Ascending aorta (tissue), 2 donors: ENCODE measurements at regions not wholly inside any gene's neighbourhood (a gene's known extent, or its start where the extent isn't known, plus 50 kb on each side); places are given as distances from the start of the nearest gene placed in this dataset.

Experiments used
- DNase-seq, 2 donors: peaks; one replicate each; pipeline ENCODE4 v3.0.0-alpha.2; 2019; ENCODE audit warnings: low spot score in 2 of 2
- H3K27ac ChIP-seq, 2 donors: fragments of 200-600 bp; sonication (generic); one replicate each; pipeline ENCODE4 v1.5.1; 2016 to 2017; ENCODE audit warnings: mild to moderate bottlenecking in 1 of 2
- H3K27me3 ChIP-seq: fragments of 200-600 bp; sonication (generic); one replicate; pipeline ENCODE4 v1.5.1; 2017
- H3K36me3 ChIP-seq, 2 donors: fragments of 200-600 bp; sonication (generic); one replicate each; pipeline ENCODE4 v1.5.1; 2016
- H3K4me1 ChIP-seq, 2 donors: fragments of 200-600 bp; sonication (generic); one replicate each; pipeline ENCODE4 v1.5.1; 2016 to 2017; ENCODE audit warnings: mild to moderate bottlenecking in 1 of 2
- H3K4me3 ChIP-seq, 2 donors: fragments of 200-600 bp; sonication (generic); one replicate each; pipeline ENCODE4 v1.5.1; 2016 to 2017; ENCODE audit warnings: mild to moderate bottlenecking in 1 of 2
- H3K9me3 ChIP-seq, 2 donors: fragments of 200-600 bp; sonication (generic); one replicate each; pipeline ENCODE4 v1.5.1; 2016
- intact Hi-C: fragments of 100-400 bp; cut with DNase I; formaldehyde crosslinking; loops from one replicate; pipeline ENCODE4 v1.15.1; 2023
- TF ChIP-seq, protein P1 (sequence below), 3 experiments: fragments of 200-600 bp in 2 of 3; fragments of 450-650 bp in 1 of 3; sonication (generic) in 2 of 3; IDR thresholded peaks; one replicate each; pipeline ENCODE4 v1.5.1; 2016 to 2019; ENCODE audit warnings: antibody characterized with exemption in 3 of 3, mild to moderate bottlenecking in 1 of 3, moderate library complexity in 1 of 3

GRCh38 chr3:191074511-191074910 lies 124.5 kb upstream of the OSTN start:
- DNase-seq: no peak
- intact Hi-C loops: no loop called here
- H3K27me3 ChIP-seq: no peaks in the 10 kb centered on the region
- H3K36me3 ChIP-seq: no peaks in the 10 kb centered on the region
- TF ChIP-seq, protein P1, sequence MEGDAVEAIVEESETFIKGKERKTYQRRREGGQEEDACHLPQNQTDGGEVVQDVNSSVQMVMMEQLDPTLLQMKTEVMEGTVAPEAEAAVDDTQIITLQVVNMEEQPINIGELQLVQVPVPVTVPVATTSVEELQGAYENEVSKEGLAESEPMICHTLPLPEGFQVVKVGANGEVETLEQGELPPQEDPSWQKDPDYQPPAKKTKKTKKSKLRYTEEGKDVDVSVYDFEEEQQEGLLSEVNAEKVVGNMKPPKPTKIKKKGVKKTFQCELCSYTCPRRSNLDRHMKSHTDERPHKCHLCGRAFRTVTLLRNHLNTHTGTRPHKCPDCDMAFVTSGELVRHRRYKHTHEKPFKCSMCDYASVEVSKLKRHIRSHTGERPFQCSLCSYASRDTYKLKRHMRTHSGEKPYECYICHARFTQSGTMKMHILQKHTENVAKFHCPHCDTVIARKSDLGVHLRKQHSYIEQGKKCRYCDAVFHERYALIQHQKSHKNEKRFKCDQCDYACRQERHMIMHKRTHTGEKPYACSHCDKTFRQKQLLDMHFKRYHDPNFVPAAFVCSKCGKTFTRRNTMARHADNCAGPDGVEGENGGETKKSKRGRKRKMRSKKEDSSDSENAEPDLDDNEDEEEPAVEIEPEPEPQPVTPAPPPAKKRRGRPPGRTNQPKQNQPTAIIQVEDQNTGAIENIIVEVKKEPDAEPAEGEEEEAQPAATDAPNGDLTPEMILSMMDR (IDR thresholded peaks at IDR 0.05): no peak
- no peaks in the 10 kb centered on the region for H3K9me3 ChIP-seq
- H3K27ac ChIP-seq: no peak overlapping the region
- no peak overlapping the region for H3K4me3 ChIP-seq
- H3K4me1 ChIP-seq: no peaks in the 10 kb centered on the region

DNA sequence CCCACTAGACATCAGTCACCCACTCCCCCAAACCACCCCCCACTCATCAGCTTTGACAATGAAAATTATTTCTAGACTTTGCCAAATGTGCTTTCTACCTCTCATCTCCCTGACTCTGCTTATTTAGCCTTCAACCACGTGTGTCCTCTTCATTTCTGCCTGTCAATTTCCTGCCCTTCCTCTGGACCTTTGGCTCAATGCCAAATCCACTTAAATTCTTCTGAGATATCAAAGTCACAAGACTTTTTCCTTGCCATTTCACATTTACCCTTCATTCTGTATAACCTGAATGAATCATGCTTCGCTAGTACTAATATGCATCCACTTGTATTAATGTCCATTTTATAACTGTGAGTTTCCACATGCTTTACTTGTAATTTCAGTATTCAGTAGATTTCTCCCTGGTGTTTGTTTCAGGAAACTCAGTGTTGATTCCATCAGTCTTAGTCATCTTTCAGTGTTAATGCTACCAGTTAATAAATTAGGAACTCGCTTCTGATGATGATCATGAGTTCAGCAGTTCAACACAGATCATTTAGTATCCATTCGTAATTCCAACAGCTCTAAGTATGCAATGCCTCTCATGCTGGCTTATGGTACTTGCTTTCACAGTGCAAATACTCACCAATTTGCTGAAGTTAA lies 128.2 kb upstream of the OSTN start:
- Histone ChIP-seq H3K4me1 (no peaks in the 10 kb centered on the region), H3K9me3 (no peaks in the 10 kb centered on the region), H3K4me3 (no peak overlapping the region), H3K27ac (no peak overlapping the region), H3K27me3 (no peaks in the 10 kb centered on the region), H3K36me3 (no peaks in the 10 kb centered on the region)
- intact Hi-C loops: no loop called here
- no peak for DNase-seq
- TF ChIP-seq, protein P1 (IDR thresholded peaks at IDR 0.05): no peak

DNA sequence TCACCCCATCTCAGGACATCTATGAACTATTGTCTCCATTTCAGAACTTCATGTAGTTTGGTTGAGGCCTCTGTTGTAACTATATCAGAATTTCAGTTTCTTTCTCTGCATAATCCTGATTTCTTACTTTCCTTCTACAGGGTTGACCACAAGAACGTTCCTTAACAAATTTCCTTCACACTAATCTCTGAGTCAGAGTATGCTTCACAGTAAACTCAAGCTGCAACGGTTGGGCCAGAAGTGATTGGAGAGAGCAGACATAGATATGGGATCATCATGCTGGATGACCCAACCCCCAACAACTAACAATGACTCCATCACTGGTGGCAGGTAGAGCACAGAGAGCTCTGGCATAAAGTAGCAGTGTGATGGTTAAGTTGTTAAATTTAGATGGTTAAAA lies 128.8 kb upstream of the OSTN start:
- Histone ChIP-seq H3K9me3 (no peaks in the 10 kb centered on the region), H3K4me1 (no peaks in the 10 kb centered on the region), H3K27me3 (no peaks in the 10 kb centered on the region), H3K4me3 (no peak overlapping the region), H3K36me3 (no peaks in the 10 kb centered on the region), H3K27ac (no peak overlapping the region)
- TF ChIP-seq, protein P1 (IDR thresholded peaks at IDR 0.05): no peak
- intact Hi-C loops: no loop called here
- DNase-seq: no peak

DNA sequence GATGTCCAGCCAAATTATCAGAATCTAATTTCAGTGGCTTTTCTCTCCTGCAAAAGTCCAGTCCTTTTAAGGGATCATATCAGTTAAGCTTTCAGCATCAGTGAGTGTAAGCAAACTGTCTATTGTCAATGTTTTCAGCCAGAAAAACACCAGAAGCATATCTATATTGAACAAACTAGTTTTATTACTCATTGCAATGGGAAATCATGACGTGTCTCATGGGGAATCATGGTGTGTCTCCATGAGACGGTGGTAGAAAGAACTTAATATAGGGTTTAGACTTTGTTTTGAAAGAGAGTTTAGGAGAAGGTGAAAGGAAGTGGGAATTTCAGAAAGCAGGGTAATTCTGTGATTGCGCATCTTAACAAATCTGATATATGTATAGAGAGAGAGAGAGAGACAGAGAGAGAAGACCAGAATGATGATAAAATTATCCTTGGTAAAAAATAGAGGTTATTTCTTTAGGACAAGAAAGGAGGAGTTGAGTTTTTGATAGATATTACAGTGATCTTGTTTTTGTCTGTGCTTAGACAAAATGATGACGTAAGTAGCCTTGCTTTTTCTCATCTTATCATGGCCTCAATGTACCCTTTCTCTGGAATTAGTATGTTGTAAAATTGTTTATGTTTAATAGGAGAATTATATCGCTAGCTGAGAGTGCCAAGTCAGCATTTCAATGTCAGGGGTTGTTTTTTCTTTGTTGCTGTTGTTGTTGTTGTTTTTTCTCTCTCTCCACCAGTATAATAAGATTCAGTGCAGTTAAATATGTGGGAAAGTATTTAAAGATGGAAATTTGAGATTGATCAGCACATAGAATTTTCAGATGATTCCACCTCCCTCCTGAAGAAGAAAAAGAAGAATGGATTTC lies 129.9 kb upstream of the OSTN start:
- Histone ChIP-seq H3K9me3 (no peaks in the 10 kb centered on the region), H3K4me3 (no peak overlapping the region), H3K4me1 (no peaks in the 10 kb centered on the region), H3K27me3 (no peaks in the 10 kb centered on the region), H3K36me3 (no peaks in the 10 kb centered on the region), H3K27ac (no peak overlapping the region)
- DNase-seq: no peak
- TF ChIP-seq, protein P1 (IDR thresholded peaks at IDR 0.05): no peak
- intact Hi-C loops: no loop called here

DNA sequence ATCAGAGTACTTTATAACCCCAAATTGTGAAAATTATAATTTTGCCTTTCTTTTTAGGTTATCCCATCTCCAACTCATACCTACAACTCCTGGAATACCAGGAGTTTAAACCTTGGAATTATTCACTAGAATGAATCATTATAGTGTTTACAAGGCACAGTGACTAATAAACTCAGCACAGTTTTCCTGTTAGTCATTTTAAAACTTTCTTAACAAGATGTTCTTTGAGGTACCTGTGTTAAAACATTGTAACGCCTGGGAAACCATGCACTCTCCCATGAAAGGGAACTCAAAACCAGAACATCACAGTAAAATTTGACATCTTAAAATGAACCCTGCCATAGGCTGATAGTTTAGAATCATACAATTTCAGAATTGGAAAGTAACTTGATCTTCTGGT lies 132.4 kb upstream of the OSTN start:
- Histone ChIP-seq H3K27ac (no peak overlapping the region), H3K4me1 (no peaks in the 10 kb centered on the region), H3K4me3 (no peak overlapping the region), H3K9me3 (no peaks in the 10 kb centered on the region), H3K27me3 (no peaks in the 10 kb centered on the region), H3K36me3 (no peaks in the 10 kb centered on the region)
- DNase-seq: no peak
- intact Hi-C loops: no loop called here
- TF ChIP-seq, protein P1 (IDR thresholded peaks at IDR 0.05): no peak
